ENCODE measurements at regions not wholly inside any gene's neighbourhood (a gene's known extent, or its start where the extent isn't known, plus 50 kb on each side); places are given as distances from the start of the nearest gene placed in this dataset.

DNA sequence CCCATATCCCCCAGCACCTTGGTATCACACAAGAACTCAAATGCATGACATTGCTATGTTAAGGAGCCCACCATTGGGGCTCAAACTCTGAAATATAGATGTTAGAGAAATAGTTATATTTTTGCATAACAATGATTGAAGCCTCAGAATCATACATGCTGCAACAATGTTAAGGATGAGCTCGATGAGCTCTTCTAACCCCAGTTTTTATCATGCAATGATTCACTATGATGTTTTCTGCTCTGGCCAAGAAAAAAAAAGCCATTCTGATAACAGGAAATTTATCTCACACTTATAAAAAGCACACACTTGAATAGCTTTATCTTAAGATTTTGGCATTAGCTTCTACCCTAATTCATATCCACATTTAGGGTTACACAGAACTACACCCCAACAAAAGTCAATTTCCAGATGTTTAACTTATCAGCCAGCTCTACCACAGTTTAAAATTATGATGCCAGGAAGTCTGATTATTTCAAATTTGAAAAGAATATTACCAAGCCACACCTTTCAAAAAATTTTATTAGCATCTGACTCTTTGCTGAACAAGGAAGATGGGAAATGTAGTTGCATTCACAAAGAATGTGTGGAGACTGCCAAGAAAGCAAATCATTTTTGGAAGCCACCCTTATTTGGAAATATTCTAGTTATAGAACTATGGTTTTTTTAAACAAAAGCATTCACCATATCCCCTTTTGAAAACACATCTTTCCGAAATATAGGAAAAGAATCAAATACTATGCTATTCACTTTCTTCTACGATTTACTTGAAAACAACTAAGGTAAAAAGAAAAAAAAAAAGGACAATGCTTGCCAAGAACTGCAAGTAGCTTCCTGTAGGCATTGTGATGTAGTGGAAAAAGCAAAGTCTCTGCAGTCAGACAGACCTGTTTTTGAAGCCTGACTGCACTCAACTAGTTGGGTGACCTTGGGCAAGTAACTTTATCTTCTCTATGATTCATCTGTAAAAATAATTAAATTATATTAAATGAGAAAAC is 100.8 kb upstream of the PLS3 start:
- no peak for DNase-seq (ENCODE audit: low read depth)
- in situ Hi-C loops (cut with HindIII; ENCODE audit: low pct_unique_long_range_greater_than_20kb, low sequenced_read_pairs): no loop called here

DNA sequence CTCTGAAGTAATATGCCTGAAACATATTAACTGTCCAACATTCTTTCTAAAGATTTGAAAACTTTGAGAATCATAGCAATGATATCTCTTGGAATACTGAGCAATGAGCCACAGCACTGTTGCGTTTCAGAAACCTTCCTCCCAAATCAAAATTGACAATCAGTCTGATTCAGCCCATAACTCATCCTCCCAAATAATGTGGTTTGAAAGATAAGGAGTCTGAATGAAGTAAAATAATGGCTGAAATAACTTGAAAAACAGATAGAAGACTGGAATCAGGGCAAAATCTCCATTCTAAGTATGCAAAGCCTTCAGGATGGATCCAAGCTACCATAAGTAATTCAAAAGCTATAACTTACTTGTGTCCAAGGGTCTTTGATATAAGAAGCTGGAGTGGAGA is 98.6 kb upstream of the PLS3 start:
- DNase-seq (ENCODE audit: low read depth): no peak
- in situ Hi-C loops (cut with HindIII; ENCODE audit: low pct_unique_long_range_greater_than_20kb, low sequenced_read_pairs): no loop called here

DNA sequence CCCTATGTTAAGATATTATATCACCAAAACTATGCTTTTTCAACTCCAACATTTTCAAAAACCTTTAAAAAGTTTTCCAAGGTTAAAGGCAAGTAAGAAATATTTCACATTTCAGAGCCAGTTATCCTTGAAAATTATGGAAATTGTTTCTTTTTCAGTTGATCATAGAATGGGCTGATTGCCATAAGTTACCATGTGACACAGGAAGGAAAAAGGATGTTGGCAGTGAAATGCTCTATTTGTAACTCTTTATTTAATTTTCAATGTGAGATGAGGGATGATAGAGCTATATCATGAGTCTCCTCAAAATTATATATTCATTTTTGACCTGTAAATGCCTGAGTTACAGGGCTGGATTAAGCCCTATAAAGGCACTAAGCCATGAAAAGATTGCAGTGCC is 93.0 kb upstream of the PLS3 start:
- DNase-seq (ENCODE audit: low read depth): no peak
- in situ Hi-C loops (cut with HindIII; ENCODE audit: low pct_unique_long_range_greater_than_20kb, low sequenced_read_pairs): no loop called here

DNA sequence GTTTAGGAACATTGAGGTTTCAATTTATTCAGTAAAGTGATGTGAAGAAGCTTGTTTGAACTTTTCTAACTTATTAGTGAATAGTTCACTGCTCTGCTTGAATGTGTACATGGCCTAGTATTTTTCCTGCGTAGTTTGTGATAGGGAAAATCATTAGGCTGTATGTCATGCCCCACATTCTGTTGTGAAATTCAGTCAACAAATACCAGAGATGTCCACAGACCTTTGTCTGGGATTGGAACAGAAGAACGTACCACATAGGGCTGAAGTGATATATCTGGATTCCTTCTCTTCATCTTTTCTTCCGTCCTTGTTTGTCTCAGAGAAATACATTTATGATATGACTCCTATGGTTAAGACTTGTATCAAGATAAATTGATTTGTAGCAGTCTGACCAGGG is 88.8 kb upstream of the PLS3 start:
- in situ Hi-C loops (cut with HindIII; ENCODE audit: low pct_unique_long_range_greater_than_20kb, low sequenced_read_pairs): no loop called here
- no peak for DNase-seq (ENCODE audit: low read depth)

DNA sequence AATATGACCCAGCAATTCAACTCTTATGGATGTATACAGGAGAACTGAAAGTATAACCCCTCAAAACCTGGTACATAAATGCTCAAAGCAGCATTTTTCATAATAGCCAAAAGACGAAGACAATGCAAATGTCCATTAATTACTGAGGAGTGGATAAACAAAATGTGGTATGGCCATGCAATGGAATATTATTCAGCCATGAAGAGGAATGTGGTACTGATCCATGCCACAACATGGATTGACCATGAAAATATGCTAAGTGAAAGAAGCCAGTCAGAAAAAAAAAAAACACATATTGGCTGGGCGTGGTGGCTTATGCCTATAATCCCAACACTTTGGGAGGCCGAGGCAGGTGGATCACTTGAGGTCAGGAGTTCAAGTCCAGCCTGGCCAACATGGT is 74.5 kb upstream of the PLS3 start:
- in situ Hi-C loops (cut with HindIII; ENCODE audit: low pct_unique_long_range_greater_than_20kb, low sequenced_read_pairs): no loop called here

DNA sequence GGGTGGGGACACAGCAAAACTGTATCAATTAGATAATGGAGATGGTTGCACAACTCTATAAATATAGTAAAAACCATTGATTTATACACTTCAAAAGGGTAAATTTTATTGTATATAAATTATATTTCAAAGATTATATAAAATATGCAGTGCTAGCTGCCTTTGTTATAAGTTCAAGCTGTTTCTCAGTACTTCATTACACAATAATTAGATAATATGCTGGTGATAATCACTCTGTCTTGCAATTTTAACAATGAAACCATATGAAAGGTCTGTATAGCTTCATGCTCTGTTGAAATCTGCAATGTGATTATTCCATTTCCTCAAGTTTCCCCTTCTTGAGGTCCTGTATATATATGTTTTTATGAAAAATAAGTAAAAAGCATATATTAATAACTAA is 73.4 kb upstream of the PLS3 start:
- DNase-seq (ENCODE audit: low read depth): no peak
- in situ Hi-C loops (cut with HindIII; ENCODE audit: low pct_unique_long_range_greater_than_20kb, low sequenced_read_pairs): no loop called here

More for the DNA sequence above, 74.5 kb upstream of the PLS3 start:
- no peak for DNase-seq (ENCODE audit: low read depth)

DNA sequence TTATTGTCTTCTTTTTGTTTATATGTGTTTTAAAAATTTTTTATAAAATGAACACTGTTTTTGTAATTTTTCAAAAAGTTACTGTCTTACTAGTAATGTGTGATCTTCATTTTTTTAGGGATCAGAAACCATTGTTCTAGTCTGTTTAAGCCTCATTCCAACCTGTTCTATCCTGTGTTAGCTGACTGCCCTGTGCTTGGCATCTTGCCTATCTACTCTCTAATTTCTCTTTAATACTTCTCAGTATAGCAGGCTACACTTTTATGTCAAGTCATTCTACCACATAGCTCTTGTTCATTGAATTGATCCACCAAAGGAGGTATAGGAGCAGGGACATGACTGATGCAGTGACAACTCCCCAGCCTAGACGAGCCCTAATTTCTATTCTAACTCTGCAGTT is 70.2 kb upstream of the PLS3 start:
- in situ Hi-C loops (cut with HindIII; ENCODE audit: low pct_unique_long_range_greater_than_20kb, low sequenced_read_pairs): no loop called here
- no peak for DNase-seq (ENCODE audit: low read depth)

DNA sequence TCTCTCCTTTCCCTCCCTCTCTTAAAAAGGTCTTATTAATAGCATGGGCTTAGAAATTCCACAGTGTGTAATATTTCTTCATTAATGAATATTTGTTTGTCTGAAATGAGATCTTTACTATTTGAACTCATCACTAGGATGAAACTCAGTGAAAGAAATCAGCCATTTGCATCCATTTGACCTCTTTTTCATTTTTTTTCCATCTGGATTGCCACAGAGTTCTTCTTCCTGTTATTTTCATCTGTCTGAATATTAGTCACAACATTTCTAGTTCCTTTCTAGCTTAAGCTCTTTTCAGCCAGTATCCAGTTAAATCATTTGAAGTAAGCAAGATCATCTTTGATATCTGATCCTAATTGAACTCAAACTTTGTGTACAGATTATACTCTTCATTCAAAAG is 69.2 kb upstream of the PLS3 start:
- in situ Hi-C loops (cut with HindIII; ENCODE audit: low pct_unique_long_range_greater_than_20kb, low sequenced_read_pairs): no loop called here

DNA sequence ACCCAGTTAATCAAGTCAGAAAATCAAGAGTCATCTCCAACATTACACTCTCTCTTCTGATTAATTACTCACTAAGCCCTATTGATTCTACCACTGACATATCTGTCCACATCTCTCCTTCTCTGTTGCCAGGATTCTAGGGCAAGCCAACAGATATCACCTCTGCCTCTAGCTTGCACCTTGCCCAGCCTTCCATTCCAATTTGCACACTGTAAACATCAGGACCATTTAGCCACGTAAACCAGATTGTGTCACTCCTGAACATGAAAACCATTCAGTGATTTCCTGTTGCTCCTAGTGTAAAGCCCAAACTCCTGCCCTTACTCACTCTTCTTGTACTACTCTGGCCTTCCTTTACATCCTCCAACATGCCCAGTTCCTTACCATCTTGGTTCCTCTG is 68.0 kb upstream of the PLS3 start:
- DNase-seq (ENCODE audit: low read depth): no peak
- in situ Hi-C loops (cut with HindIII; ENCODE audit: low pct_unique_long_range_greater_than_20kb, low sequenced_read_pairs): no loop called here

More for the DNA sequence above, 69.2 kb upstream of the PLS3 start:
- DNase-seq (ENCODE audit: low read depth): no peak

DNA sequence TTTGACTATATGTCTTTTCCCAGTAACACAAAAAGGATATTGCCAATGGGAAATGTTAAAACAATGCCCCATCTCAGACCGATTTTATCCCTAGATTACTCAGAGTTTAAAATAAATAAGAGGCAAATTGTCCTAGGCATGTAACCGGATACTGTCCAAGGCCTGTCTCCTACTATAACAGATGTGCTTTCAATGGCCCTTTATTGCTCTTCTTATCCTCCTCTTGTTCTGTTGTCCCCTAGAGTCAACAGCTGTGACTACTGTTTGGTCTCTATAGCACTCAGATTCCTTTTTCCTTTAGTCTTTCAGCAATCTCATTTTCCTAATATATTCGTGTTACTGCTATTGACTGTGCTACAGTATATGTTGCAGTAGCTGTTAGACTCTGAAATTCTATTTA is 66.8 kb upstream of the PLS3 start:
- in situ Hi-C loops (cut with HindIII; ENCODE audit: low pct_unique_long_range_greater_than_20kb, low sequenced_read_pairs): no loop called here
- DNase-seq (ENCODE audit: low read depth): no peak

DNA sequence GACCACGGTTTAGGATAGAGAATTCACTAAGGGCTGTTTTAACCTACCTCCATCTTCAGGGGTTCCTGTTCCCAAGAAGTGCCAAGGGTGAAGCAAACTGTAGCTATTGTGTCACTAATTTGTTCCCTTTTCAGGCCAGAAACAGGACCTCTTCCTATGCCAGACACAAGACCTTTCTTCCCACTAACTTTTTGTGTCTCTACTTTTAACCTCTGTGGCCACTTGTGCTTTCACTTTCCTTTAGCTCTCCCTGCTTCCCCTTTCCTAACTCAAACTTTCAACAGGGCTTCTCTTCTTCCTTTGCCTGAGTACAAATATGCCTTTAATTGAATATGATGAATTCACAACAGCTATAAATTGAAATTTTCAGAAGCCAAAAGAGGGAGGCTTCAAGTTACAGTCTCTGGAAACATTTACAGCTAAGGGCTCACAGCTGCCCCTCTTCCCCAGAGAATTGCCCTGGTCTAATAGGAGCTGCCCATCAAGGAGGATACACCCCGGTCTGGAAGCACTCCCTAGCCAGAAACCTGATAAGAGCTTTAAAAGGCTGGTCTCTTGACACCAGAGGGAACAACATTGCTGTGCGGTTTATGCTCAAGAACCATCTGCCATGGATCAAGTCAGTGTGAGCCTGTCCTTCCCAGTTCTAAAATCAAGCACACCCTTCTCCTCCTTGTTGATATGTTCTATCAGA is 61.7 kb upstream of the PLS3 start:
- in situ Hi-C loops (cut with HindIII; ENCODE audit: low pct_unique_long_range_greater_than_20kb, low sequenced_read_pairs): no loop called here
- no peak for DNase-seq (ENCODE audit: low read depth)

DNA sequence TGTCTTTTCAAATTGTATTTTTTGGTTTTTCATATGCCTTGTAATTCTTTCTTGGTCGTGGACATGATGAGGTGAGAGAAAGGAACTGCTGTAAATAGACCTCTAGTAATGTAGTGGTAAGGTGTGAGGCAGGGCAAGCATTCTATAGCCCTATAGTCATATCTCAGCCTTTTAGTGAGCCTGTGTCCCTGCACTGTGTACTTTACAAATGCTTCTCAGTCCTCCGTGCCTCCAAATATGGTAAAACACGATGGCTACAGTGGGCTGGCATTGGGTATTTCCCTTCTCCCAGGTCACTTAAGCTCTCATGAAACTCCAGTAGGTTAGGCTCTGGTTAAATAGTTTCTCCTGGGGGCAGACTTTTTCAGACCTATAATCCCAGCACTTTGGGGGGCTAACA is 57.9 kb upstream of the PLS3 start:
- DNase-seq (ENCODE audit: low read depth): no peak
- in situ Hi-C loops (cut with HindIII; ENCODE audit: low pct_unique_long_range_greater_than_20kb, low sequenced_read_pairs): no loop called here

DNA sequence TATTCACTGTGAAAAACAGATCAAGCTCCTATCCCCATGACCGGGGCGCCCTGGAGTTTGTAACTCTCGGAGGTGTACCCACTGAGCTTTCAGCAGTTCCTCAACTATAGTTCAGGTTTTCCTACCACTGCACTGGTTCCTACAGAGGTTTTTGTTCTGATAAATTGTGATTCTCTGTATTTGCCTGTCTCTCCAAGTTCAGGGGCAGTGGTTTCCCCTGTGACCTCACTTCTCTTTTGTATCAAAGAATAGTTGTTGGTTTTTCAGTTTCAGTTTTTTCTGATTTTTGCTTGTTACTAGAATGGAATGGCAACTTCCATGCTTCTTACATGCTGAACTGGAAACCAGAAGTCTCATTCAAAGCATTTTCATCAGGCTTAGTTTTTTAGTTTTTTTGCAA is 56.8 kb upstream of the PLS3 start:
- in situ Hi-C loops (cut with HindIII; ENCODE audit: low pct_unique_long_range_greater_than_20kb, low sequenced_read_pairs): no loop called here
- DNase-seq (ENCODE audit: low read depth): no peak

Data from Caki2 (cell line).